Stimulated activated CD4-positive, alpha-beta T cell treated with anti-CD3 and anti-CD28 coated beads, TNF-alpha, amount 100 ng/mL, for 24 hours (primary cell): ENCODE measurements at regions not wholly inside any gene's neighbourhood (a gene's known extent, or its start where the extent isn't known, plus 50 kb on each side); places are given as distances from the start of the nearest gene placed in this dataset.
A peak's percentile ranks its signal among the peaks of the same experiment; 100 is the strongest.

Experiments used
- DNase-seq, 3 experiments: peaks; one replicate each; pipeline ENCODE4 v3.0.0-alpha.2; 2020; ENCODE audit warnings: low read depth in 3 of 3

DNA sequence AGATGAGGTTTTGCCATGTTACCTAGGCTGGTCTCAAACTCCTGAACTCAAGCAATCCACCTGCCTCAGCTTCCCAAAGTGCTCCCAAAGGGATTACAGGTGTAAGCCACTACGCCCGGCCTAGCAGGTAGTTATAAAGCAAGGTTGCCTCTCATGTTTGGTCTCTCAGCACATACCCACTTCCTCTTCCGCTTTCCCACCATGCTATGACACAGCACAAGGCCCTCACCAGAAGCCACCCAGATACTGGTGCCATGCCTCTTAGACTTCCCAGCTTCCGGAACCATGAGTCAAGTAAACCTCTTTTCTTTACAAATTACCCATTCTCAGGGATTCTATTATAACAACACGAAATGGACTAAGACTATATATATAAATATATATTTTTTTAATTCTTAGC lies 143.6 kb downstream of the COPRS start:
- DNase-seq, result no peak

DNA sequence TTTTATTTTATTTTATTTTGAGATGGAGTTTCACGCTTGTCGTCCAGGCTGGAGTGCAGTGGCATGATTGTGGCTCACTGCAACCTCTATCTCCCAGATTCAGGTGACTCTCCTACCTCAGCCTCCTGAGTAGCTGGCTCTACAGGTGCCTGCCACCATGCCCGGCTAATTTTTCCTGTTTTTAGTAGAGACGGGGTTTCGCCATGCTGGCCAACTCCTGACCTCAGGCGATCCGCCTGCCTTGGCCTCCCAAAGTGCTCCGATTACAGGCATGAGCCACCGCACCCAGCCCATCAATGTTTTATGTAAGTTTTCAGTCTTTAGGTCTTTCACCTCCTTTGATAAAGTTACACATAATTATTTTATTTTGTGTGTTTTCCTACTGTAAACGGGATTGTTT lies 154.6 kb downstream of the COPRS start:
- DNase-seq, result no peak

- DNase-seq, result no peak
These were observed 157.0 kb downstream of the COPRS start for GRCh38 chr17:31702041-31702440.

GRCh38 chr17:31700973-31701372 lies 158.1 kb downstream of the COPRS start:
- no peak for DNase-seq

- no peak for DNase-seq
These were observed 159.2 kb downstream of the COPRS start for GRCh38 chr17:31699886-31700285.

DNA sequence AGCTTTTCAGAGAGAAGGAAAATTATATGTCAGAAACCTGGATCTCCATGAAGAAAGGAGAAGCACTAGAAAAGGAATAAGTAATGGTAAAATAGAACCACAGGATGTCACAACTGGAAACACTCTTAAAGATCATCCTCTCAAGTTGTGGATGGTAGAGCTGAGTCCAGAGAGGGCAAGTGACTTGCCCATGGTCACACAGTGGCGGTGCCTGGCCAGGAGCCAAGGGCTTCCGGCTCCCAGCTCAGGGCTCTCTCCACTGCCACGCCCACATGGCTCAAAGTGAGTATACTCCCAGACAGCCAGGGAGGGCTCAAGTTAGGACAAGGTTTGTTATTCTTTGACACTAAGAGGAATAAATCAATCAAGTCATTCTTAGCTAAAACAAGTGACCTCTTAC lies 159.8 kb downstream of the COPRS start:
- DNase-seq, result no peak

DNA sequence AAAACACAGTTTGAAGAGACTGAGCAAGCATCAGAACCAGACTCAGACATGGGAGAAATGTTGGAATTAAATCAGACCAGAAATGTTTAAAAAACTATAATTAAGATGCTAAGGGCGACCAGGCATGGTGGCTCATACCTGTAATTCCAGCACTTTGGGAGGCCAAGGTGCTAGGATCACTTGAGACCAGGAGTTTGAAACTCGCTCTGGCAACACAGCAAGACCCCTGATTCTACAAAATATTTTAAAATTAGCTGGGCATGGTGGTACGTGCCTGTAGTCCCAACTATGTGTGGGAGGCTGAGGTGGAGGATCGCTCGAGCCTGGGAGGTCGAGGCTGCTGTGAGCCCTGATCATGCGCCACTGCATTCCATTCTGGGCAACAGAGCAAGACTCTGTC lies 160.3 kb downstream of the COPRS start:
- DNase-seq, result no peak

DNA sequence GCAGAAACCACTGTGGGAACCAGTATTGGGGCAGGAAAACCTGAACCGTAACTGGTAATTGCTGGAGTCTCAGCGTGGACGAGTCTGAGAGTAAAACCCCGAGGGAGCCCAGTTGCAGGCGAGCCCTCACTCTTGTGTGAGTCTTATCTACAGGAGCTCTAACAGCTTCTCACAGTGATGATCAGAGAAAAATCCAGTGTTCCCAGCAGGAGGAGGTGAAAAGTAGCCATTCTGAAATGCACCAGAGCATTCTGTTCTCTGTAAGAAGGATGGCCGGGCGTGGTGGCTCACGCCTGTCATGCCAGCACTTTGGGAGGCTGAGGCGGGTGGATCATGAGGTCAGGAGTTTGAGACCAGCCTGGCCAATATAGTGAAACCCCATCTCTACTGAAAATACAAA lies 161.2 kb downstream of the COPRS start:
- no peak for DNase-seq

DNA sequence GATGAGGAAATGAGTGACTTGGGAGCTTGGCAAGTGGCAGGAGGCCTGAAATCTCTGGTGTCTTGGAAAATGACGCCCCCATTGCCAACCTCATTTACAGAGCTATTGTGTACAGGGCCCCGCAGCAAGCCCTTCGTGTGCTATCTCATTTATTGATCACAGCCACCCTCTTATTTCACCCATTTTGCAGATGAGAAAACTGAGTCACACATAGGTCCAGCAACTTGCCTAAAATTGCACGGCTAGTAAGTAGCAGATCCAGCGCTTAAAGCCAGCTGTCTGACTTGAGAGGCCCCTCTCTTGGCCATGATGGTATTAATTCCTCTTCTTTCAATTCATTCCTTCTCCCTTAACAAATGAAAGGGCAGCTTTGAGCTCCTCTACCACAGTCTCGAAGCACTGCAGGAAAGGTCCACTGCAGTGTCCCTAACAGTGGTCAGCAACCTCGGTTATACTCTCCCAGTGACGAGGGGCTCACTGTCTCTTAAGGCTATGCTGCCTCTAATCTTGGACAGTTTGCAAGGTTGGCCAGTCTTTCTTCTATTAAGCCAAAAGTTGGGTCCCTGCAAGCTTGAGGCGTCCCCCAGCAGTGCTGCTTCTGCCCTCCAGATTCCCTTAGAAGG lies 162.2 kb downstream of the COPRS start:
- DNase-seq, result no peak

- no peak for DNase-seq
These were observed 162.9 kb downstream of the COPRS start for GRCh38 chr17:31696184-31696602.

- DNase-seq, result no peak
These were observed 163.5 kb downstream of the COPRS start for GRCh38 chr17:31695456-31696090.

- no peak for DNase-seq
These were observed 165.4 kb downstream of the COPRS start for GRCh38 chr17:31693433-31694220.

DNA sequence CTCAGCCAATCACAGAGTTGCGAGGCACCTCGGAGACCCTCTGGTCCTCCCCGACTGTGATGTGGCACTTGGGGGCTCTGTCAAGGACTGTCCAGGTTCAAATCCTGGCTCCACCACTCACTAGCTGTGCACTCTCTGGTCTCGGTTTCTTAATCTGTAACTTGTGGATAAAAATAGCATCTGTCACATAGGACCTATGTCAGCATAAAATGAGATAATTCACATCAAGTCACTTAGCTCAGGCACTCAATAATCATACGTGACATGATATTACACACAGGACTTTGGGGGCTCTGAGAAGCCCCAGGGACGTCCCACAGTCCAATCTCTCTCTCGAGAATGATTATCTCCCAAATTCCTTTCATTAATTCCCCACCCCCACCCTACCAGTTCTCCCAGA lies 166.4 kb downstream of the COPRS start:
- DNase-seq, result no peak

- DNase-seq, result no peak
These were observed 167.0 kb downstream of the COPRS start for GRCh38 chr17:31692027-31692426.

- no peak for DNase-seq
These were observed 167.7 kb downstream of the COPRS start for GRCh38 chr17:31691251-31691905.

GRCh38 chr17:31690151-31690551 lies 168.9 kb downstream of the COPRS start:
- no peak for DNase-seq

GRCh38 chr17:31688701-31689100 lies 170.3 kb downstream of the COPRS start:
- DNase-seq, result no peak

- no peak for DNase-seq
These were observed 171.4 kb downstream of the COPRS start for GRCh38 chr17:31687505-31688126.

DNA sequence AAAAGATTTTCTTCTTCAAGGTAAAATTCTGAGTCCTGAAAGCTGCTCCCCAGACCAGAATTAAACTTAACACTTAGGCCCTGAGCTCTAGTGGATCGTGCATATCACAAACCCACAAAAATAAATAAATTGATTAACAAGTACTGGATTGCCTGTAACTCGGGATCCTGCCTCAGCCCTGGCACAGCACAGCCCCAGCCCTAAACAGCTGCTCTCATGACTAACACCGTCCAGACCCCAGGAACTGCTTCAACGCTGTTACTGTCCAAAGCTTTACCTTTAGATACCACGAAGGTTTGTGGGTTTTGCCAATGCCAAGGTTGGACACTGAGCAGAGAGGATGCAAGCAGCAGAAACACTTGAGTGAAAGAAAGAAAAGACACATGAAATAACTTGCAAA lies 172.5 kb downstream of the COPRS start:
- DNase-seq, result no peak

DNA sequence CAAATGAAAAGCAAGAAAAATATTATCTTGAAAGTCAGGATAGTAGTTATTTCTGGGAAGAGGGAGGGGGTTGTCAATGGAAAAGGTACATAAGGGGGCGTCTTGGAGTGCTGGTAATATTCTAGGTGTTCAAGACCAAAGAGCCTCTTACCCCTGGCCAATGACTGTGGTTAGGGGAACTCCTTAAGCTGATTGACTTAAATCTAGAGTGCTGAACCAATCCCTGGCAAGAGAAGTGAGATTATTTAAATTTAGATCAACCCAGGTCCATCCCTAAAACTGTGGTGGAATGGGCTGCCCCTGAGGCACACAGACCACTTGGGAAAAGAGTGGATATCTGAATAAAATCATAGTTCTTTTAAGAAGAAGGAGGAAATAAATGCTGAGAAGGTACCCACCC lies 174.1 kb downstream of the COPRS start:
- no peak for DNase-seq

GRCh38 chr17:31680126-31680525 lies 178.9 kb downstream of the COPRS start:
- DNase-seq, result peak in 2 of 3 experiments; percentile 2 to 41

- no peak for DNase-seq
These were observed 179.4 kb downstream of the COPRS start for GRCh38 chr17:31679667-31680066.
